Fibroblast of lung (primary cell): ENCODE measurements at regions not wholly inside any gene's neighbourhood (a gene's known extent, or its start where the extent isn't known, plus 50 kb on each side); places are given as distances from the start of the nearest gene placed in this dataset.

ENCODE experiments used
- DNase-seq, 2 donors: peaks; one replicate each; pipeline versions ENCODE4 v3.0.0 to v3.0.0-alpha.2; 2010; ENCODE audit warnings: low read depth in 2 of 2
- H2AFZ ChIP-seq: 2 replicates; pipeline ENCODE4 v1.5.1; 2012; ENCODE audit warnings: low read length, control low read depth, inconsistent platforms
- H3K27ac ChIP-seq: 2 replicates; pipeline ENCODE4 v1.5.1; 2011; ENCODE audit warnings: low read length, control low read depth; ENCODE audit not compliant: insufficient read depth
- H3K27me3 ChIP-seq: 2 replicates; pipeline ENCODE4 v1.5.1; 2011; ENCODE audit warnings: mild to moderate bottlenecking, low read length; ENCODE audit not compliant: control insufficient read depth, insufficient read depth
- H3K36me3 ChIP-seq: 2 replicates; pipeline ENCODE4 v1.5.1; 2011; ENCODE audit warnings: low read length; ENCODE audit not compliant: control insufficient read depth, insufficient read depth
- H3K4me1 ChIP-seq: 2 replicates; pipeline ENCODE4 v1.5.1; 2011; ENCODE audit warnings: low read length; ENCODE audit not compliant: control insufficient read depth, insufficient read depth; ENCODE audit errors: extremely low read depth
- H3K4me2 ChIP-seq: 2 replicates; pipeline ENCODE4 v1.5.1; 2011; ENCODE audit warnings: low read length, control low read depth; ENCODE audit not compliant: insufficient read depth; ENCODE audit errors: extremely low read depth
- H3K4me3 ChIP-seq, 4 experiments: fragments of 200-600 bp in 1 of 4; sonication (generic) in 1 of 4; replicated peaks in 1 of 4; 2 replicates each; pipeline ENCODE4 v1.5.1; 2011 to 2016; ENCODE audit warnings: low read length in 4 of 4, low read depth in 3 of 4, mild to moderate bottlenecking in 3 of 4, control low read depth in 2 of 4, inconsistent platforms in 1 of 4, mixed read lengths in 1 of 4; ENCODE audit not compliant: insufficient read depth in 1 of 4; ENCODE audit errors: control extremely low read depth in 1 of 4
- H3K79me2 ChIP-seq: 2 replicates; pipeline ENCODE4 v1.5.1; 2012; ENCODE audit warnings: mild to moderate bottlenecking, low read length, inconsistent platforms; ENCODE audit not compliant: control insufficient read depth, insufficient read depth
- H3K9ac ChIP-seq: 2 replicates; pipeline ENCODE4 v1.5.1; 2011; ENCODE audit warnings: mild to moderate bottlenecking, low read length, control low read depth; ENCODE audit not compliant: insufficient read depth
- H3K9me3 ChIP-seq: 2 replicates; pipeline ENCODE4 v1.5.1; 2012; ENCODE audit warnings: low read depth, low read length; ENCODE audit not compliant: control insufficient read depth, insufficient read depth
- H4K20me1 ChIP-seq: 2 replicates; pipeline ENCODE4 v1.5.1; 2011; ENCODE audit warnings: low read length; ENCODE audit not compliant: control insufficient read depth, insufficient read depth; ENCODE audit errors: extremely low read depth
- EZH2 ChIP-seq: IDR thresholded peaks from 2 replicates; pipeline ENCODE4 v1.5.1; 2012; ENCODE audit warnings: low read length, control low read depth, mild to moderate bottlenecking; ENCODE audit errors: missing control alignments
- TF ChIP-seq, protein P1 (sequence below), 2 donors: IDR thresholded peaks in 1 of 2; conservative IDR thresholded peaks in 1 of 2; 1 replicate in 1 of 2; 2 replicates in 1 of 2; pipeline ENCODE4 v1.5.1; 2011 to 2012; ENCODE audit warnings: low read length in 2 of 2, control low read depth in 1 of 2, inconsistent platforms in 1 of 2, low read depth in 1 of 2, mild to moderate bottlenecking in 1 of 2

DNA sequence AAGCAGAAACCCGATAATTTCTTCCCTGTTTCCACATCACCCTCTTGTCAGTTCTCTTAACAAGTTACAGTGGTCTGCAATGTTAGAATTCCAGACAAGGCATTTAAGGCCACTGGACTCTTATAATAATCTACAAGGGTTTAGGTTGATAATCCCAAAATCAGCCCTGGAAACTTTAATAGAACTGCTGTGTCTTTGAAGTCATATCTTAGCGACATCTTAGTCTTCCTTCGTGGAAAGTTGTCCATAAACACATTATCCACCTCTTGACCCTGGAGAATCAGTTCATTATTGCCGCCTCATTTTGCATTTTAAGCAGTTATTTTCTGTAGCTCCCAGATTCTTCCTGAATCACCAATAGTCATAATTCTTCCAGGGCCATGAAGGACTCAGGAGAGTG lies 108.6 kb upstream of the PLCB4 start:
- Histone ChIP-seq H3K27me3 (no peaks in the 10 kb centered on the region), H3K36me3 (no peaks in the 10 kb centered on the region), H3K27ac (no peak overlapping the region), H3K4me1 (no peaks in the 10 kb centered on the region), H3K9ac (no peak overlapping the region), H3K4me2 (no peak overlapping the region), H3K4me3 (no peak overlapping the region), H4K20me1 (no peaks in the 10 kb centered on the region), H2AFZ (no peak overlapping the region), H3K9me3 (no peaks in the 10 kb centered on the region), H3K79me2 (no peaks in the 10 kb centered on the region)
- TF ChIP-seq, protein P1, sequence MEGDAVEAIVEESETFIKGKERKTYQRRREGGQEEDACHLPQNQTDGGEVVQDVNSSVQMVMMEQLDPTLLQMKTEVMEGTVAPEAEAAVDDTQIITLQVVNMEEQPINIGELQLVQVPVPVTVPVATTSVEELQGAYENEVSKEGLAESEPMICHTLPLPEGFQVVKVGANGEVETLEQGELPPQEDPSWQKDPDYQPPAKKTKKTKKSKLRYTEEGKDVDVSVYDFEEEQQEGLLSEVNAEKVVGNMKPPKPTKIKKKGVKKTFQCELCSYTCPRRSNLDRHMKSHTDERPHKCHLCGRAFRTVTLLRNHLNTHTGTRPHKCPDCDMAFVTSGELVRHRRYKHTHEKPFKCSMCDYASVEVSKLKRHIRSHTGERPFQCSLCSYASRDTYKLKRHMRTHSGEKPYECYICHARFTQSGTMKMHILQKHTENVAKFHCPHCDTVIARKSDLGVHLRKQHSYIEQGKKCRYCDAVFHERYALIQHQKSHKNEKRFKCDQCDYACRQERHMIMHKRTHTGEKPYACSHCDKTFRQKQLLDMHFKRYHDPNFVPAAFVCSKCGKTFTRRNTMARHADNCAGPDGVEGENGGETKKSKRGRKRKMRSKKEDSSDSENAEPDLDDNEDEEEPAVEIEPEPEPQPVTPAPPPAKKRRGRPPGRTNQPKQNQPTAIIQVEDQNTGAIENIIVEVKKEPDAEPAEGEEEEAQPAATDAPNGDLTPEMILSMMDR (conservative IDR thresholded peaks at IDR 0.05 in 1 of 2, IDR thresholded peaks at IDR 0.05 in 1 of 2; ENCODE audit: low read depth in 1 of 2, low read length in 2 of 2) = no peak
- TF ChIP-seq EZH2 = no peak
- DNase-seq = no peak

DNA sequence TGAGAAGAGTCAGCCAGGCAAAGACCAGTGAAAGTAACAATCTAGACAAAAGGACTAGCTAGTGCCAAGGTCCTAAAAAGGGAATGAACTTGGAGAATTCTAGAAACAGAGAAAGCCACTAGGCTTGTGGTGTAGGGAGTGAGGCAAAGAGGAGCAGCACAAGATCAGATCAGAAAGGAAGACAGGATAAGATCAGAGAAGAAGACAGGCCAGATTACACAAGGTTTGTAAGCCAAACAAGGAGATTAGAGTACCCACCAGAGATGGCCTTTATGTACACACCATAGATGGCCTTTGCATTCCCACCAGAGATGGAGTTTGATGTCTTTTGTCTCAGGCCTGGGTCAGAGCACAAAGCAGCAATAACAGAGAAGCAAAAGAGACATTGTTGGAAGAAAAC lies 105.6 kb upstream of the PLCB4 start:
- H3K79me2 ChIP-seq = no peaks in the 10 kb centered on the region
- no peak overlapping the region for H3K4me3 ChIP-seq
- H3K4me2 ChIP-seq = no peak overlapping the region
- no peaks in the 10 kb centered on the region for H3K9me3 ChIP-seq
- no peak overlapping the region for H3K9ac ChIP-seq
- H3K4me1 ChIP-seq = no peaks in the 10 kb centered on the region
- H4K20me1 ChIP-seq = no peaks in the 10 kb centered on the region
- H2AFZ ChIP-seq = no peak overlapping the region
- no peak for DNase-seq
- H3K27me3 ChIP-seq = no peaks in the 10 kb centered on the region
- H3K27ac ChIP-seq = no peak overlapping the region
- no peaks in the 10 kb centered on the region for H3K36me3 ChIP-seq
- TF ChIP-seq, protein P1 (conservative IDR thresholded peaks at IDR 0.05 in 1 of 2, IDR thresholded peaks at IDR 0.05 in 1 of 2; ENCODE audit: low read depth in 1 of 2, low read length in 2 of 2) = no peak
- TF ChIP-seq EZH2 = no peak

DNA sequence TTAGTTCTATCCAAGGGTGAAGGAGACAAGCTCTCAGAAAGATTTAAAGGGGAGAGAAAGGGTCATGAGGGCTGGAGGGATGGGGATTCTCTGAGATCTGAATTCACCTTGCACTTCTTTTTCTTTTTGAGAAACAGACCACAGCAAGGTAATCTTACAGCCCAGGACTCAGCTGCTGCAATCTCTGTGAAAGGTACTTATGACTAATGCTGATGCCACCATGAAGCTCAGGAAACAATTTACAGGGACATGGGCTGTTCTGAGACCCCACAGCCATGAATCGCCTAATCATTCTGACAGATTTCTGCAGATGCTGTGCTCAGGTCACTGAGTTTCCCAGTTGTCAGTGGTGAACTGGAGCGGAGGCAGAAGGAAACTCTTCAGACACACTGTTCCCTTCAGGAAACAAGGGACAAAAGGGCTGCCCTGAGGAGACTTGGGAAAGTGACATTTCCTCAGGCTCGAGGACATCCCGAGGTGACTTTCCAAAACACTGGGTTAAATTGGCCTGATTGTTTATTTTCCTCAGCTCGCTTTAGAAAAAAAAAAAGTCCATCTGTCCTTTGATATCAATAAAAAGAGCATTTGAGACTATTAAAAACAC lies 103.8 kb upstream of the PLCB4 start:
- no peaks in the 10 kb centered on the region for H3K27me3 ChIP-seq
- no peak for DNase-seq
- no peak overlapping the region for H3K9ac ChIP-seq
- no peak overlapping the region for H3K4me3 ChIP-seq
- no peak overlapping the region for H2AFZ ChIP-seq
- no peaks in the 10 kb centered on the region for H3K9me3 ChIP-seq
- no peak for TF ChIP-seq EZH2
- TF ChIP-seq, protein P1 (conservative IDR thresholded peaks at IDR 0.05 in 1 of 2, IDR thresholded peaks at IDR 0.05 in 1 of 2; ENCODE audit: low read depth in 1 of 2, low read length in 2 of 2) = no peak
- no peaks in the 10 kb centered on the region for H3K79me2 ChIP-seq
- no peak overlapping the region for H3K27ac ChIP-seq
- no peak overlapping the region for H3K4me2 ChIP-seq
- no peaks in the 10 kb centered on the region for H3K4me1 ChIP-seq
- H3K36me3 ChIP-seq = no peaks in the 10 kb centered on the region
- H4K20me1 ChIP-seq = no peaks in the 10 kb centered on the region
